HepG2 (cell line): ENCODE measurements at regions not wholly inside any gene's neighbourhood (a gene's known extent, or its start where the extent isn't known, plus 50 kb on each side); places are given as distances from the start of the nearest gene placed in this dataset.

Experiments used
- ATAC-seq: fragments of 200-7000 bp; cut with Tn5 transposase; 3 replicates; pipeline ENCODE4 v1.9.1; 2020; ENCODE audit warnings: mild to moderate bottlenecking, moderate library complexity
- BruUV-seq: library from RNA; stranded (reverse); fragments of 400-500 nt; replicated peaks from 2 replicates; lab custom pipeline; 2021; lab: Mats Ljungman, UMichigan
- CTCF ChIA-PET: fragments of 300-600 bp; formaldehyde crosslinking; extraction: SDS; loops from one replicate; lab custom pipeline; 2021; ENCODE audit warnings: low total read pairs, inconsistent platforms, low intra/inter-chr PET ratio; lab: Yijun Ruan, JAX
- POLR2A ChIA-PET: fragments of 350-600 bp; sonication (Branson Sonifier 250); formaldehyde crosslinking; loops from one replicate; lab custom pipeline; 2020; ENCODE audit warnings: antibody characterized with exemption, inconsistent platforms; lab: Yijun Ruan, JAX
- DNase-seq: peaks from one replicate; pipeline ENCODE4 v3.0.0-alpha.2; 2015; ENCODE audit warnings: low spot score
- FAIRE-seq: peaks from 3 replicates; lab custom pipeline; 2011; peaks lifted over from hg19 to GRCh38; lab: Jason Lieb, UNC
- H2AFZ ChIP-seq: one replicate; pipeline ENCODE4 v1.6.1; 2011; ENCODE audit warnings: low read length, inconsistent platforms
- H3K27ac ChIP-seq: fragments of 300-600 bp; 3 replicates; pipeline ENCODE4 v1.8.0; 2011; ENCODE audit warnings: mixed run types, mild to moderate bottlenecking, mixed read lengths, low read length, inconsistent platforms; ENCODE audit not compliant: insufficient read depth; ENCODE audit errors: extremely low read length
- H3K27me3 ChIP-seq, 2 experiments: fragments of 200-600 bp in 1 of 2; 2 replicates in 1 of 2; 3 replicates in 1 of 2; pipeline versions ENCODE4 v1.6.0 to v1.8.0; 2011; ENCODE audit warnings: low read length in 2 of 2, mild to moderate bottlenecking in 2 of 2, moderate library complexity in 2 of 2, inconsistent platforms in 1 of 2; ENCODE audit not compliant: insufficient read depth in 2 of 2, control insufficient read depth in 1 of 2
- H3K36me3 ChIP-seq, 2 experiments: fragments of 200-600 bp in 1 of 2; replicated peaks in 1 of 2; 2 replicates in 1 of 2; 3 replicates in 1 of 2; pipeline versions ENCODE4 v1.5.1 to v1.8.0; 2011; ENCODE audit warnings: low read length in 2 of 2, inconsistent platforms in 1 of 2; ENCODE audit not compliant: insufficient read depth in 2 of 2, control insufficient read depth in 1 of 2
- H3K4me1 ChIP-seq: 2 replicates; pipeline ENCODE4 v1.5.1; 2012; ENCODE audit warnings: low read length, inconsistent platforms; ENCODE audit not compliant: insufficient read depth
- H3K4me2 ChIP-seq: 2 replicates; pipeline ENCODE4 v1.6.0; 2011; ENCODE audit warnings: low read depth, low read length, inconsistent platforms
- H3K4me3 ChIP-seq, 3 experiments: fragments of 200-600 bp in 1 of 3; sonication (generic), shearing (Covaris generic) in 1 of 3; replicated peaks in 1 of 3; 2 replicates each; pipeline ENCODE4 v1.5.1; 2011 to 2016; ENCODE audit warnings: low read length in 3 of 3, inconsistent platforms in 2 of 3, low read depth in 2 of 3, mild to moderate bottlenecking in 2 of 3, control low read depth in 1 of 3, mixed read lengths in 1 of 3; ENCODE audit not compliant: insufficient read depth in 1 of 3
- H3K79me2 ChIP-seq: one replicate; pipeline ENCODE4 v1.6.1; 2011; ENCODE audit warnings: low read length, inconsistent platforms; ENCODE audit not compliant: insufficient read depth
- H3K9ac ChIP-seq: 2 replicates; pipeline ENCODE4 v1.6.0; 2011; ENCODE audit warnings: mild to moderate bottlenecking, low read depth, low read length, inconsistent platforms; ENCODE audit not compliant: insufficient read depth
- H3K9me3 ChIP-seq: 2 replicates; pipeline ENCODE4 v1.5.1; 2012; ENCODE audit warnings: mild to moderate bottlenecking, low read length
- H4K20me1 ChIP-seq: 2 replicates; pipeline ENCODE4 v1.6.0; 2011; ENCODE audit warnings: inconsistent platforms, mild to moderate bottlenecking, low read length, moderate library complexity; ENCODE audit not compliant: insufficient read depth
- ATF7 ChIP-seq, 2 experiments: fragments of 450-650 bp in 1 of 2; sonication (generic) in 1 of 2; formaldehyde crosslinking in 1 of 2; IDR thresholded peaks; 2 replicates each; pipeline versions ENCODE4 v1.4.0 to v1.6.1; 2016 to 2020; ENCODE audit warnings: antibody characterized with exemption in 1 of 2, mild to moderate bottlenecking in 1 of 2, missing genetic modification reagents in 1 of 2
- DR1 ChIP-seq: sonication (generic); formaldehyde crosslinking; IDR thresholded peaks from 2 replicates; pipeline ENCODE4 v1.8.0; 2021; ENCODE audit warnings: mild to moderate bottlenecking, missing genetic modification reagents, inconsistent platforms
- ELF3 ChIP-seq: IDR thresholded peaks from 2 replicates; pipeline ENCODE4 v1.6.1; 2016; ENCODE audit warnings: missing genetic modification reagents, missing compliant biosample characterization
- FOXJ3 ChIP-seq: sonication (generic); formaldehyde crosslinking; IDR thresholded peaks from 2 replicates; pipeline ENCODE4 v1.4.0; 2020; ENCODE audit warnings: missing genetic modification reagents, mild to moderate bottlenecking, borderline replicate concordance
- HHEX ChIP-seq: IDR thresholded peaks from 2 replicates; pipeline ENCODE4 v1.6.1; 2016; ENCODE audit warnings: control low read depth
- HMG20B ChIP-seq: conservative IDR thresholded peaks from 2 replicates; pipeline ENCODE4 v1.6.1; 2016; ENCODE audit warnings: missing genetic modification reagents, missing compliant biosample characterization
- JUNB ChIP-seq: sonication (generic); formaldehyde crosslinking; IDR thresholded peaks from 2 replicates; pipeline ENCODE4 v1.8.0; 2022; ENCODE audit warnings: missing genetic modification reagents, mild to moderate bottlenecking, borderline replicate concordance
- KLF11 ChIP-seq: IDR thresholded peaks from 2 replicates; pipeline ENCODE4 v1.6.1; 2016; ENCODE audit warnings: missing compliant biosample characterization
- NR2F1 ChIP-seq, 2 experiments: fragments of 450-650 bp in 1 of 2; formaldehyde crosslinking in 1 of 2; IDR thresholded peaks; 2 replicates each; pipeline versions ENCODE4 v1.5.0 to v1.6.1; 2016 to 2020; ENCODE audit warnings: mild to moderate bottlenecking in 1 of 2, missing compliant biosample characterization in 1 of 2, missing genetic modification reagents in 1 of 2, moderate library complexity in 1 of 2
- PHF5A ChIP-seq: IDR thresholded peaks from one replicate; pipeline ENCODE4 v1.6.1; 2018; ENCODE audit warnings: low read depth, missing genetic modification reagents; ENCODE audit not compliant: unreplicated experiment
- SNAPC2 ChIP-seq: sonication (generic); formaldehyde crosslinking; IDR thresholded peaks from 2 replicates; pipeline ENCODE4 v1.8.1; 2022; ENCODE audit warnings: mild to moderate bottlenecking, missing genetic modification reagents
- SRSF4 ChIP-seq: fragments of 200-400 bp; formaldehyde crosslinking; IDR thresholded peaks from one replicate; pipeline ENCODE4 v1.6.1; 2018; ENCODE audit warnings: mild to moderate bottlenecking, low read depth, low read length, moderate library complexity; ENCODE audit not compliant: poor library complexity, severe bottlenecking
- ZFP36L1 ChIP-seq: sonication (generic); formaldehyde crosslinking; IDR thresholded peaks from 2 replicates; pipeline ENCODE4 v1.8.0; 2022; ENCODE audit warnings: mild to moderate bottlenecking, missing genetic modification reagents, moderate library complexity
- ZNF75D ChIP-seq: sonication (generic); formaldehyde crosslinking; IDR thresholded peaks from 2 replicates; pipeline ENCODE4 v1.8.1; 2023; ENCODE audit warnings: missing genetic modification reagents, mild to moderate bottlenecking, borderline replicate concordance
- WGBS: methylation state at CpG from one replicate; pipeline ENCODE4 v1.1.6; 2017; ENCODE audit warnings: low lambda C conversion rate; 5-methylcytosine and 5-hydroxymethylcytosine counted together
- in situ Hi-C: cut with HindIII; loops from 2 replicates; pipeline ENCODE4 v1.10.0; 2017; ENCODE audit warnings: low pct_unique_long_range_greater_than_20kb; ENCODE audit not compliant: extremely low pct_ligation_motif_present
- intact Hi-C: fragments of 100-400 bp; cut with micrococcal nuclease; formaldehyde crosslinking; loops from one replicate; pipeline ENCODE4 v1.10.0; 2022; ENCODE audit not compliant: unreplicated experiment
- TF ChIP-seq, protein P1 (sequence below): fragments of 450-650 bp; IDR thresholded peaks from 2 replicates; pipeline ENCODE4 v1.6.1; 2017; ENCODE audit warnings: mild to moderate bottlenecking
- TF ChIP-seq, protein P2 (sequence below): sonication (generic); formaldehyde crosslinking; IDR thresholded peaks from 2 replicates; pipeline ENCODE4 v1.4.0; 2020; ENCODE audit warnings: mild to moderate bottlenecking, low read depth, missing genetic modification reagents
- TF ChIP-seq, protein P3 (sequence below): sonication (generic); formaldehyde crosslinking; IDR thresholded peaks from 2 replicates; pipeline ENCODE4 v1.5.0; 2020; ENCODE audit warnings: missing genetic modification reagents

DNA sequence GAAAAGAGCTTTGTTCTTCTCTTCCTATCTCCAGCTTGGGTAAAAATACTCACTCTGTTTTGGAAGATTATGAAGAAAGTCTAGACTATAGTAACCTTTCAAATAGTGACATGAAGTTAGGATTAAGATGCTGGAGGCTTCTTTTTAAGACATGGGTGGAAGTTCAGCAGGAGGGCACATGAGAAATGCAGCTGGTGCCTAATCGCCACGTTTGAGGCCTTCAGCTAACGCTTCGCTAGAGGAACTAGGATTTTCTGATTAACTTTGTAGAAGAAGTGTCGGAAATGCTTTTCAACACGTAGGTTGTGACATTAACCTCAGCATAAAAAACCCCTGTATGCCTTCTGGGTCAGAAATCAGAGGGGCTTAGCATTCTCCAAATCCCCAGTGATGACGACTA, 348.1 kb upstream of the MAP3K7 start:
- ChIA-PET POLR2A (no interaction called here), CTCF (no interaction called here)
- FAIRE-seq (no peak), ATAC-seq (no peak), DNase-seq (no peak)
- no peaks in the 10 kb centered on the region for H3K79me2 ChIP-seq
- in situ Hi-C loops: no loop called here
- no peaks in the 10 kb centered on the region for H3K4me1 ChIP-seq
- H3K36me3 ChIP-seq: no peaks in the 10 kb centered on the region
- H3K27ac ChIP-seq: no peak overlapping the region
- no peak overlapping the region for H2AFZ ChIP-seq
- no peaks in the 10 kb centered on the region for H3K9me3 ChIP-seq
- no peak overlapping the region for H3K4me2 ChIP-seq
- 19% methylated on average over 7 of the region's 7 CpGs for WGBS
- peaks cover 0 to 1% of the 10 kb centered on the region in 2 experiments; a peak in 2 of 5 replicates for H3K27me3 ChIP-seq
- intact Hi-C loops: loop anchor here (5.0 kb wide), 1 partner anchor 438 kb away; no protein-coding TSS in a partner anchor
- H3K9ac ChIP-seq: no peak overlapping the region
- H4K20me1 ChIP-seq: no peaks in the 10 kb centered on the region
- BruUV-seq: no TSS peak
- H3K4me3 ChIP-seq: no peak overlapping the region
- TF ChIP-seq, protein P1, sequence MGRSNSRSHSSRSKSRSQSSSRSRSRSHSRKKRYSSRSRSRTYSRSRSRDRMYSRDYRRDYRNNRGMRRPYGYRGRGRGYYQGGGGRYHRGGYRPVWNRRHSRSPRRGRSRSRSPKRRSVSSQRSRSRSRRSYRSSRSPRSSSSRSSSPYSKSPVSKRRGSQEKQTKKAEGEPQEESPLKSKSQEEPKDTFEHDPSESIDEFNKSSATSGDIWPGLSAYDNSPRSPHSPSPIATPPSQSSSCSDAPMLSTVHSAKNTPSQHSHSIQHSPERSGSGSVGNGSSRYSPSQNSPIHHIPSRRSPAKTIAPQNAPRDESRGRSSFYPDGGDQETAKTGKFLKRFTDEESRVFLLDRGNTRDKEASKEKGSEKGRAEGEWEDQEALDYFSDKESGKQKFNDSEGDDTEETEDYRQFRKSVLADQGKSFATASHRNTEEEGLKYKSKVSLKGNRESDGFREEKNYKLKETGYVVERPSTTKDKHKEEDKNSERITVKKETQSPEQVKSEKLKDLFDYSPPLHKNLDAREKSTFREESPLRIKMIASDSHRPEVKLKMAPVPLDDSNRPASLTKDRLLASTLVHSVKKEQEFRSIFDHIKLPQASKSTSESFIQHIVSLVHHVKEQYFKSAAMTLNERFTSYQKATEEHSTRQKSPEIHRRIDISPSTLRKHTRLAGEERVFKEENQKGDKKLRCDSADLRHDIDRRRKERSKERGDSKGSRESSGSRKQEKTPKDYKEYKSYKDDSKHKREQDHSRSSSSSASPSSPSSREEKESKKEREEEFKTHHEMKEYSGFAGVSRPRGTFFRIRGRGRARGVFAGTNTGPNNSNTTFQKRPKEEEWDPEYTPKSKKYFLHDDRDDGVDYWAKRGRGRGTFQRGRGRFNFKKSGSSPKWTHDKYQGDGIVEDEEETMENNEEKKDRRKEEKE: no peak
- TF ChIP-seq FOXJ3 (CRISPR knock-in tag): no peak
- TF ChIP-seq NR2F1 (CRISPR knock-in tag; IDR thresholded peaks at IDR 0.05): no peak
- no peak for TF ChIP-seq HMG20B
- no peak for TF ChIP-seq JUNB (CRISPR knock-in tag)
- TF ChIP-seq ELF3: no peak
- TF ChIP-seq ATF7 (IDR thresholded peaks at IDR 0.05): no peak
- TF ChIP-seq ATF7 (CRISPR knock-in tag; IDR thresholded peaks at IDR 0.05): no peak
- TF ChIP-seq SRSF4: no peak
- no peak for TF ChIP-seq HHEX (CRISPR knock-in tag)
- no peak for TF ChIP-seq SNAPC2
- TF ChIP-seq PHF5A (CRISPR knock-in tag): no peak
- TF ChIP-seq KLF11 (CRISPR knock-in tag): no peak
- no peak for TF ChIP-seq DR1 (CRISPR knock-in tag)
- TF ChIP-seq, protein P2, sequence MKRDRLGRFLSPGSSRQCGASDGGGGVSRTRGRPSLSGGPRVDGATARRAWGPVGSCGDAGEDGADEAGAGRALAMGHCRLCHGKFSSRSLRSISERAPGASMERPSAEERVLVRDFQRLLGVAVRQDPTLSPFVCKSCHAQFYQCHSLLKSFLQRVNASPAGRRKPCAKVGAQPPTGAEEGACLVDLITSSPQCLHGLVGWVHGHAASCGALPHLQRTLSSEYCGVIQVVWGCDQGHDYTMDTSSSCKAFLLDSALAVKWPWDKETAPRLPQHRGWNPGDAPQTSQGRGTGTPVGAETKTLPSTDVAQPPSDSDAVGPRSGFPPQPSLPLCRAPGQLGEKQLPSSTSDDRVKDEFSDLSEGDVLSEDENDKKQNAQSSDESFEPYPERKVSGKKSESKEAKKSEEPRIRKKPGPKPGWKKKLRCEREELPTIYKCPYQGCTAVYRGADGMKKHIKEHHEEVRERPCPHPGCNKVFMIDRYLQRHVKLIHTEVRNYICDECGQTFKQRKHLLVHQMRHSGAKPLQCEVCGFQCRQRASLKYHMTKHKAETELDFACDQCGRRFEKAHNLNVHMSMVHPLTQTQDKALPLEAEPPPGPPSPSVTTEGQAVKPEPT (CRISPR knock-in tag): no peak
- TF ChIP-seq, protein P3, sequence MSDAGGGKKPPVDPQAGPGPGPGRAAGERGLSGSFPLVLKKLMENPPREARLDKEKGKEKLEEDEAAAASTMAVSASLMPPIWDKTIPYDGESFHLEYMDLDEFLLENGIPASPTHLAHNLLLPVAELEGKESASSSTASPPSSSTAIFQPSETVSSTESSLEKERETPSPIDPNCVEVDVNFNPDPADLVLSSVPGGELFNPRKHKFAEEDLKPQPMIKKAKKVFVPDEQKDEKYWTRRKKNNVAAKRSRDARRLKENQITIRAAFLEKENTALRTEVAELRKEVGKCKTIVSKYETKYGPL (CRISPR knock-in tag): no peak
- no peak for TF ChIP-seq ZNF75D (CRISPR knock-in tag)
- TF ChIP-seq ZFP36L1 (CRISPR knock-in tag): no peak
